HG02938 (cell line): ENCODE measurements at regions not wholly inside any gene's neighbourhood (a gene's known extent, or its start where the extent isn't known, plus 50 kb on each side); places are given as distances from the start of the nearest gene placed in this dataset.

Experiments used
- ATAC-seq: cut with Tn5 transposase; IDR thresholded peaks from one replicate; pipeline ENCODE4 v1.9.1; 2021; ENCODE audit warnings: mild to moderate bottlenecking, moderate library complexity; ENCODE audit not compliant: unreplicated experiment

DNA sequence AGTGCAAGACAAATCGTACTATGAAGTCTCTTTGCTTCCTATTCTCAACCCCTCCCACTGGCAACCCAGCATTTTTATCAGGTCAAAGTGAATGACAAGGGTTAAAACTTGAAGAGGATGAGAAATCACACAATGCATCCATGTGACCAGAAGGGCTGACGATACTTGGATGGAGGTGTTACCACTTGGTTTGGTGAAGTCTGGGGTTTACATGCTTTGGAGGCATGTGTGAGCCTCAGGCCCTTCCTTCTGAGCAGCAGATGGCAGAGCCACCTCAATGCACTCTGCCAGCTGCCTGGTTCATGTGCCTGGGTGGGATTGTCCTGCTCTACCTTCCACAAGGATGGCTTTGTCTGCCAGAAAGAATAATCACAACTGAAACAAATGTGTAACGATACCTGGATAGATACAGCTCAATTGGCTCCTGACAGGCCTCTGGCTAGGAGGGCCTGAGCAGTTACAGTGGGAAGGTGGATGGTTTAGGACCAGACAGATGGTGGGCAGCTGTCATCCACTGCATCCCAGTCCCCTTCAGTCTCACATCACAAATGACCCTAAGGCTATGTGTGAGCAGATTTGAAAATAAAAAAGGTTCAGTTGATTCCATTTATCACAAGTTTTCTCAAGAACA, 51.5 kb upstream of the CNIH3 start:
- ATAC-seq = no peak

DNA sequence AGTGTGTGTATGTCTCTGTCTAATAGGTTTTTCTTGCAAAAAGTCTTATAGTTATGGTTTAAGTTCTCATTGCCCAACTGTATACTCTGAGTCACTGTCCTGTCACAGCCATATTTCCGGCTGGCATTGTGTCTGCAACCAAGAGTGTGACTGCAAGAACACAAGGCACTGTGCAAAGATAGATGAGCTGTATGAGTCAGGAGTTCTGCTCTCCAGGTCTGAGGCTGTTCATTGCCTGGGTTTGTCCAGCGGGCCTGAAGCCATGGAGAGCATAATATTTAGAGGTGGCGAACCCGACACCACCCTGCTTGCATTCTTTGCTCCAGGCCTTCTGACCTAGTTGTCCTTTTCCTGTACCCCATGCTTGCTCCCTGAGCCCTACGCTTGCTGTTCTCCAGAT, 50.9 kb upstream of the CNIH3 start:
- ATAC-seq = no peak

DNA sequence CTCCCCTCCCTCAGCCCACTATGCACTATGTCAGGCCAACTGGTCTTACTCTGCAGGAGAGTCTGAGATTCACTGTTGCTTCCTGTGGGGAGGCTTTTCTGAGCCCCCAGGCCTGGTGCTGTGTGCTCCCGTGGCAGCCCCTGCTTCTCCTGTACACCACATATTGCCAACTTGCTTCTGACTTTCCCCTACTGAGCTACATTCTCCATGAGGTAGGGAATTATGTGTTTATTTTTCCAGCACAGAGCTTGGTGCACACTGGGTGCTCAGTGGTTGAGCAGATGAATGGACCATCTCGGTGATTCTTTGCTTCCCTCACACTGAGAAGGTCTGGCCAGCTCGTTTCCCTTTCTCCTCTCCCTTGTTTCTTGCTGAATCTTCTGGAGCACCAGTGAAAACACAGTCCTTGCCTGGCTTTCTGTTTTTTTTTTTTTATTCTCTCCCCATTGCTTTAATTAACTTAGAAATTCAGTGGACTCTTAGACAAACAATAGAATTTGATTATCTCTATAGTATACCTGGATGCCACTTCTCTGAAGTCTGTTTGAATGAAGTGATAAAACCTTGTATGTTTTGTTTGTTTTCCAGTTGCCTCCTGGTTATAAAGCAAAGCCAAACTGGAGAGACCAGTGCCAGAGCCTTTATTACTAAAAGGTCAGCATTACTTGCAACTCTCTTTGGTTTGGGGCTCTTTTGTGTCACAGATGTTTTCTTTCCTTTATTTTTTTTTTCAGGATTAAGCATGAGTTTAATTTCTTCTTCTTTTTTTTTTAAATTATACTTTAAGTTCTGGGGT, 50.3 kb upstream of the CNIH3 start:
- no peak for ATAC-seq
